Activated T-cell treated with anti-CD3 and anti-CD28 coated beads for 48 hours (primary cell): ENCODE measurements at regions not wholly inside any gene's neighbourhood (a gene's known extent, or its start where the extent isn't known, plus 50 kb on each side); places are given as distances from the start of the nearest gene placed in this dataset.
"Not testable (repeated sequence)": the region's sequence is repeated elsewhere in the genome, so short reads cannot be mapped to it uniquely, and the experiment has no call there.

ENCODE experiments used
- DNase-seq: peaks from one replicate; pipeline ENCODE4 v3.0.0-alpha.2; 2020; ENCODE audit warnings: low read depth

- no peak for DNase-seq
Observed at GRCh38 chr20:22529150-22530019, 55.0 kb downstream of the FOXA2 start.

GRCh38 chr20:22526512-22527012 is 57.8 kb downstream of the FOXA2 start:
- no peak for DNase-seq

- DNase-seq: no peak
Observed at GRCh38 chr20:22525821-22526220, 58.6 kb downstream of the FOXA2 start.

- DNase-seq: no peak
Observed at GRCh38 chr20:22525069-22525820, 59.1 kb downstream of the FOXA2 start.

- no peak for DNase-seq
Observed at GRCh38 chr20:22524393-22525015, 59.9 kb downstream of the FOXA2 start.

GRCh38 chr20:22523499-22524392 is 60.6 kb downstream of the FOXA2 start:
- no peak for DNase-seq

GRCh38 chr20:22523128-22523498 is 61.3 kb downstream of the FOXA2 start:
- no peak for DNase-seq

- DNase-seq: no peak
Observed at GRCh38 chr20:22522701-22523100, 61.7 kb downstream of the FOXA2 start.

- DNase-seq: not testable (repeated sequence)
Observed at GRCh38 chr20:22521940-22522339, 62.4 kb downstream of the FOXA2 start.

- DNase-seq: no peak
Observed at GRCh38 chr20:22520381-22520780, 64.0 kb downstream of the FOXA2 start.

- no peak for DNase-seq
Observed at GRCh38 chr20:22515264-22515663, 69.1 kb downstream of the FOXA2 start.

- DNase-seq: no peak
Observed at GRCh38 chr20:22513574-22513973, 70.8 kb downstream of the FOXA2 start.

- DNase-seq: no peak
Observed at GRCh38 chr20:22512911-22513489, 71.4 kb downstream of the FOXA2 start.

GRCh38 chr20:22511943-22512910 is 72.1 kb downstream of the FOXA2 start:
- DNase-seq: no peak

- no peak for DNase-seq
Observed at GRCh38 chr20:22509843-22510147, 74.6 kb downstream of the FOXA2 start.

GRCh38 chr20:22509090-22509842 is 75.1 kb downstream of the FOXA2 start:
- DNase-seq: no peak

GRCh38 chr20:22508426-22508825 is 75.9 kb downstream of the FOXA2 start:
- DNase-seq: no peak

- DNase-seq: no peak
Observed at GRCh38 chr20:22507240-22507961, 77.0 kb downstream of the FOXA2 start.

GRCh38 chr20:22506827-22507226 is 77.5 kb downstream of the FOXA2 start:
- no peak for DNase-seq
